KMS-11 (cell line): ENCODE measurements at regions not wholly inside any gene's neighbourhood (a gene's known extent, or its start where the extent isn't known, plus 50 kb on each side); places are given as distances from the start of the nearest gene placed in this dataset.
"Not testable (repeated sequence)": the region's sequence is repeated elsewhere in the genome, so short reads cannot be mapped to it uniquely, and the experiment has no call there.

Source experiments
- H2AFZ ChIP-seq: fragments of 200-600 bp; sonication (generic); 2 replicates; pipeline ENCODE4 v1.6.1; 2016; ENCODE audit warnings: antibody characterized with exemption, mixed run types, low read depth
- H3K27ac ChIP-seq: fragments of 200-600 bp; sonication (generic); 2 replicates; pipeline ENCODE4 v1.6.1; 2016; ENCODE audit warnings: mild to moderate bottlenecking, mixed run types
- H3K27me3 ChIP-seq: fragments of 200-600 bp; sonication (generic); 2 replicates; pipeline ENCODE4 v1.6.1; 2017; ENCODE audit warnings: mild to moderate bottlenecking, low read depth, mixed run types, moderate library complexity; ENCODE audit not compliant: insufficient read depth
- H3K36me3 ChIP-seq: fragments of 200-600 bp; sonication (generic); 2 replicates; pipeline ENCODE4 v1.6.1; 2017; ENCODE audit warnings: mild to moderate bottlenecking, mixed run types; ENCODE audit not compliant: insufficient read depth
- H3K4me1 ChIP-seq: fragments of 200-600 bp; sonication (generic); 2 replicates; pipeline ENCODE4 v1.6.1; 2016; ENCODE audit warnings: mild to moderate bottlenecking, low read depth, mixed run types; ENCODE audit not compliant: poor library complexity, severe bottlenecking
- H3K4me2 ChIP-seq: fragments of 200-600 bp; sonication (generic); 2 replicates; pipeline ENCODE4 v1.7.0; 2016; ENCODE audit warnings: mild to moderate bottlenecking, mixed run types
- H3K4me3 ChIP-seq: fragments of 200-600 bp; sonication (generic); IDR thresholded peaks from 2 replicates; pipeline ENCODE4 v1.6.1; 2017; ENCODE audit warnings: low read depth, low read length, mixed read lengths; ENCODE audit not compliant: insufficient read depth
- H3K79me2 ChIP-seq: fragments of 200-600 bp; sonication (generic); 2 replicates; pipeline ENCODE4 v1.6.1; 2016; ENCODE audit warnings: low read depth, mixed run types; ENCODE audit not compliant: insufficient read depth
- H3K9ac ChIP-seq: fragments of 200-600 bp; sonication (generic); 2 replicates; pipeline ENCODE4 v1.6.1; 2016; ENCODE audit warnings: mild to moderate bottlenecking, mixed run types
- H4K20me1 ChIP-seq: fragments of 200-600 bp; sonication (generic); 2 replicates; pipeline ENCODE4 v1.6.1; 2016; ENCODE audit warnings: mild to moderate bottlenecking, mixed run types; ENCODE audit not compliant: insufficient read depth
- CTCF ChIP-seq: fragments of 200-600 bp; sonication (generic); conservative IDR thresholded peaks from 2 replicates; pipeline ENCODE4 v1.6.1; 2017; ENCODE audit warnings: low read depth, mild to moderate bottlenecking, antibody characterized with exemption, low read length, moderate library complexity, mixed read lengths

DNA sequence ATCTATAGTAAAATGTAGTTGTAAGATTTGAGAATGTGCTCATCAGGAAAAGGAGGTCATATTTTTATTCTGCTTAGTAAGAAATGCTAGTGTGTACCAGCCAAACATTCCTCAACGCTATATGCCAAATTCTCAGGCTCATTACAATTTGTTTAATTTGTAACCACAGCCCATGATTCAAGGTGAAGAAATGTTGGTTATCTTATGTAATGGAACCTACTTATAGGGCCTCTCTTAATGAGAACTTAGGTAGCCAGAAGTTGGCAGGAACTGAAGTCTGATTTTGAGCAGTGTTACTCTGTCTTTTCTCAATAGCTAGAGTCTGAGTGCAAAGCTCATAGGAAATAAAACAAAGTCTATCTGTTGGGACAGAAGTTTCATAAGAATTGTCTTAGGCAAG lies 595.0 kb downstream of the GLUD2 start:
- H3K27ac ChIP-seq, result no peak overlapping the region
- H4K20me1 ChIP-seq, result no peaks in the 10 kb centered on the region

DNA sequence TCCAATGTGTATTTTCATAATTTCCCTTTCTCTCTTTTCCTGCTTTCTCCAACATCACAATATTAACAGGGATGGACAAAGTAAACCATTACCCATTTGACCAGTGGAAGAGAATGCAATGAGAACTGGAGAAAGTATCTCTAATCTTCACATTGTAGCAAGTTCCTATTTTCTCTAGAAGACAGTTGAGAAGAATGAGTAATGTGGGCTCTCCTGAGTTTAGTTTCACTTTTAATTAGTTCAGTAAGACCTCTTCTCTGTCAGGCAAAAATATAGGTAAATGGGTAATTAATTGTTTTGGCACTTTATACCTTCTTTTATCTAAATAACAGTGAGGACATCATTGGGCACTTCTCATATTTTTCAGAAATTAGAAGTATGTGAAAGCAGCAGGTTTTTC lies 602.0 kb downstream of the GLUD2 start:
- Histone ChIP-seq H3K27me3 (no peaks in the 10 kb centered on the region), H3K9ac (no peak overlapping the region), H3K4me3 (no peak overlapping the region), H3K4me1 (no peaks in the 10 kb centered on the region), H3K4me2 (no peak overlapping the region), H3K27ac (no peak overlapping the region), H3K36me3 (no peaks in the 10 kb centered on the region), H4K20me1 (no peaks in the 10 kb centered on the region), H2AFZ (no peak overlapping the region), H3K79me2 (no peaks in the 10 kb centered on the region)
- TF ChIP-seq CTCF, result no peak

More for the DNA sequence above, 595.0 kb downstream of the GLUD2 start:
- Histone ChIP-seq H3K4me1 (no peaks in the 10 kb centered on the region), H3K4me3 (no peak overlapping the region), H3K36me3 (no peaks in the 10 kb centered on the region), H3K79me2 (no peaks in the 10 kb centered on the region), H3K9ac (no peak overlapping the region), H3K27me3 (no peaks in the 10 kb centered on the region), H2AFZ (no peak overlapping the region), H3K4me2 (no peak overlapping the region)
- no peak for TF ChIP-seq CTCF

DNA sequence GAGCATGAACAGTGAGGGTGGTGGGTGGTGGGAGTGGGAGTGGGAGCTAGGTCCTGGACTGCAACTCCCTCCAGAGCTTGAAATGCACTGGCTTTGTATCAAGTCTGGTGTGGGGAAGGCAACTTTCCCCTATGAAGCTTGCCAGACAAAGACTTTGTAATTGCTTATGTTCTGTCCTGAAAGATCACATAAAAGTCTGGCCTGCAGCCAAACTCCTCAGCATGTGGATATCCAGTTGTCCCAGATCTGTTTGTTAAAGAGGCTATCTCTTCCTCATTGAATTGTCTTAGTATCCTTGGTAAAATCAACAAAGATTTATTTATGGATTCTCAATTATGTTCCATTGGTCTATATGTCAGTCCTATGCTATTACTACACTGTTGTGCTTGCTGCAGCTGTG lies 607.9 kb downstream of the GLUD2 start:
- Histone ChIP-seq H3K4me2 (no peak overlapping the region), H2AFZ (no peak overlapping the region), H3K27me3 (no peaks in the 10 kb centered on the region), H3K36me3 (no peaks in the 10 kb centered on the region), H4K20me1 (no peaks in the 10 kb centered on the region), H3K4me1 (no peaks in the 10 kb centered on the region), H3K27ac (no peak overlapping the region), H3K4me3 (no peak overlapping the region), H3K79me2 (no peaks in the 10 kb centered on the region), H3K9ac (no peak overlapping the region)
- no peak for TF ChIP-seq CTCF

DNA sequence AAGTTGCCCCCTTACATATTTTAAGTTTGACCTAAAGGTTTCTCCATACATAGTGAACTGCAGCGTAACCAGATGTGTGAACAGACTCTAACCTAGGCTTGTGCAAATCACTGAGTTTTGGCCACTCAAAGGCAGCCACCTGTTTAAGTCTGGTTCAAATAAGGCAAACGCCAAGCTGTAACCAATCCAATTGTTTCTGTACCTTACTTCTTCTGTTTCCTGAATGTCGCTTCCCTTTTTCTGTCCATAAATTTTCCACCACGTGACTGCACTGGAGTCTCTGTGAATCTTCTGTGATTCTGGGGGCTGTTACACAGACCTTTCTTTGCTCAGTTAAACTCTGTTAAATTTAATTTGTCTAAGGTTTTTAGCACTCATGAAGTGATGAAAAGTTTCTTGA lies 618.8 kb downstream of the GLUD2 start:
- no peak for TF ChIP-seq CTCF
- Histone ChIP-seq H4K20me1 (no peaks in the 10 kb centered on the region), H3K79me2 (no peaks in the 10 kb centered on the region), H2AFZ (no peak overlapping the region), H3K4me1 (no peaks in the 10 kb centered on the region), H3K4me2 (no peak overlapping the region), H3K27me3 (no peaks in the 10 kb centered on the region), H3K4me3 (no peak overlapping the region), H3K9ac (no peak overlapping the region), H3K36me3 (no peaks in the 10 kb centered on the region), H3K27ac (no peak overlapping the region)

DNA sequence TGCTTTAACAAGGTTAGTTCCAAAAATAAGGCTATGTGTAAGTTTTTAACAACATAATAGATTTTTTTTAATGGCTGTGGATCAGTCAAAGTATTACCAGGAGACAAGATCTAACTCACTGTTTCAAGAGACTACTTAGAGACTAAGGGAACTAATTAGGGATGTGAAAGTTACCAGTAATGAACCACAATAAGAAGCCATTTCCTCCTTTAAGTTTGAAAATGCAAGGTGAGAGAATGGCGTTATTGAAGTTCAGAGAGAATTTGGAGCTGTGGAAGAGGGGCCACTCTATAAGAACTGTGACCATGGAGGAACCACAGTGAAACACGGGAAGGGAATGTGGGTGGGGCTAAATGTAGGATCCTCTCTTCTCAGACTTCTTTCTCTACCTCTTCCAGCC lies 624.2 kb downstream of the GLUD2 start:
- H3K36me3 ChIP-seq, result no peaks in the 10 kb centered on the region
- H3K4me1 ChIP-seq, result no peaks in the 10 kb centered on the region
- TF ChIP-seq CTCF, result no peak
- H2AFZ ChIP-seq, result no peak overlapping the region
- H3K9ac ChIP-seq, result no peak overlapping the region
- H3K79me2 ChIP-seq, result no peaks in the 10 kb centered on the region
- no peaks in the 10 kb centered on the region for H4K20me1 ChIP-seq
- no peak overlapping the region for H3K27ac ChIP-seq
- H3K4me3 ChIP-seq, result no peak overlapping the region
- no peak overlapping the region for H3K4me2 ChIP-seq
- H3K27me3 ChIP-seq, result no peaks in the 10 kb centered on the region

- H3K79me2 ChIP-seq, H3K27me3 ChIP-seq, H3K9ac ChIP-seq, H2AFZ ChIP-seq, H3K4me1 ChIP-seq, H3K4me3 ChIP-seq, H3K4me2 ChIP-seq, H3K27ac ChIP-seq, H3K36me3 ChIP-seq, H4K20me1 ChIP-seq: not testable (repeated sequence)
Measured at GRCh38 chrX:121709236-121709635, 661.8 kb downstream of the GLUD2 start.
